HEK293 (cell line): ENCODE measurements at regions not wholly inside any gene's neighbourhood (a gene's known extent, or its start where the extent isn't known, plus 50 kb on each side); places are given as distances from the start of the nearest gene placed in this dataset.

Experiments
- CTCF ChIA-PET: fragments of 350-600 bp; formaldehyde crosslinking; extraction: SDS; loops from one replicate; lab custom pipeline; 2021; ENCODE audit warnings: antibody characterized with exemption; lab: Yijun Ruan, JAX
- POLR2A ChIA-PET: fragments of 300-600 bp; formaldehyde crosslinking; extraction: SDS; loops from one replicate; lab custom pipeline; 2020; ENCODE audit warnings: antibody characterized with exemption, inconsistent platforms; lab: Yijun Ruan, JAX
- H3K27ac ChIP-seq: fragments of 200-500 bp; sonication (Bioruptor generic); 2 replicates; pipeline ENCODE4 v1.5.1; 2014; ENCODE audit warnings: low read depth, low read length, control low read depth, inconsistent platforms; ENCODE audit errors: extremely low read depth
- H3K36me3 ChIP-seq, 2 experiments: fragments of 200-500 bp in 1 of 2; sonication (Bioruptor generic) in 1 of 2; 1 replicate in 1 of 2; 2 replicates in 1 of 2; pipeline ENCODE4 v1.5.1; 2014 to 2017; ENCODE audit warnings: inconsistent platforms in 2 of 2, low read length in 2 of 2; ENCODE audit not compliant: control insufficient read depth in 2 of 2, insufficient read depth in 1 of 2
- H3K4me1 ChIP-seq: fragments of 200-500 bp; sonication (Bioruptor generic); 2 replicates; pipeline ENCODE4 v1.5.1; 2014; ENCODE audit warnings: mild to moderate bottlenecking, low read length, inconsistent platforms; ENCODE audit not compliant: control insufficient read depth, insufficient read depth
- H3K4me3 ChIP-seq: 2 replicates; pipeline ENCODE4 v1.5.1; 2011; ENCODE audit warnings: low read depth, mild to moderate bottlenecking, control low read depth, low read length, moderate library complexity
- H3K9me3 ChIP-seq: fragments of 200-500 bp; sonication (Bioruptor generic); 2 replicates; pipeline ENCODE4 v1.5.1; 2014; ENCODE audit warnings: low read depth, low read length, inconsistent platforms; ENCODE audit not compliant: control insufficient read depth, insufficient read depth
- GLI2 ChIP-seq: fragments of 450-650 bp; formaldehyde crosslinking; IDR thresholded peaks from 2 replicates; pipeline ENCODE4; 2017; ENCODE audit warnings: missing biosample characterization, missing genetic modification characterization, low read depth, borderline replicate concordance
- OVOL3 ChIP-seq: fragments of 450-650 bp; formaldehyde crosslinking; IDR thresholded peaks from 2 replicates; pipeline ENCODE4 v1.5.1; 2016; ENCODE audit warnings: missing biosample characterization, missing genetic modification characterization
- RBAK ChIP-seq: fragments of 450-650 bp; formaldehyde crosslinking; IDR thresholded peaks from 2 replicates; pipeline ENCODE4 v1.5.1; 2016; ENCODE audit warnings: missing biosample characterization, missing genetic modification characterization
- WT1 ChIP-seq: fragments of 450-650 bp; formaldehyde crosslinking; IDR thresholded peaks from 2 replicates; pipeline ENCODE4 v1.5.1; 2016; ENCODE audit warnings: missing biosample characterization, missing genetic modification characterization
- ZNF10 ChIP-seq: fragments of 450-650 bp; formaldehyde crosslinking; IDR thresholded peaks from 2 replicates; pipeline ENCODE4 v1.5.1; 2017; ENCODE audit warnings: missing biosample characterization, missing genetic modification characterization
- ZNF121 ChIP-seq: fragments of 450-650 bp; formaldehyde crosslinking; IDR thresholded peaks from 2 replicates; pipeline ENCODE4 v1.5.1; 2016; ENCODE audit warnings: missing biosample characterization, missing genetic modification characterization
- ZNF2 ChIP-seq: fragments of 450-650 bp; formaldehyde crosslinking; IDR thresholded peaks from 2 replicates; pipeline ENCODE4 v1.5.1; 2016; ENCODE audit warnings: missing biosample characterization, missing genetic modification characterization
- ZNF292 ChIP-seq: fragments of 450-650 bp; formaldehyde crosslinking; IDR thresholded peaks from 2 replicates; pipeline ENCODE4 v1.5.1; 2016; ENCODE audit warnings: low read depth, missing biosample characterization, missing genetic modification characterization, borderline replicate concordance
- ZNF626 ChIP-seq: fragments of 450-650 bp; sonication (Bioruptor Pico); formaldehyde crosslinking; IDR thresholded peaks from 2 replicates; pipeline ENCODE4 v1.5.1; 2018; ENCODE audit warnings: missing biosample characterization, missing genetic modification characterization, inconsistent platforms
- ZNF664 ChIP-seq: fragments of 450-650 bp; formaldehyde crosslinking; IDR thresholded peaks from 2 replicates; pipeline ENCODE4 v1.5.1; 2016; ENCODE audit warnings: missing biosample characterization, missing genetic modification characterization
- ZNF777 ChIP-seq: fragments of 450-650 bp; formaldehyde crosslinking; IDR thresholded peaks from 2 replicates; pipeline ENCODE4 v1.5.1; 2017; ENCODE audit warnings: missing biosample characterization, missing genetic modification characterization, borderline replicate concordance
- TF ChIP-seq, protein P1 (sequence below): fragments of 450-650 bp; formaldehyde crosslinking; IDR thresholded peaks from 2 replicates; pipeline ENCODE4 v1.5.1; 2016; ENCODE audit warnings: missing biosample characterization, missing genetic modification characterization
- TF ChIP-seq, protein P2 (sequence below): fragments of 450-650 bp; formaldehyde crosslinking; IDR thresholded peaks from 2 replicates; pipeline ENCODE4 v1.5.1; 2016; ENCODE audit warnings: missing biosample characterization, missing genetic modification characterization

DNA sequence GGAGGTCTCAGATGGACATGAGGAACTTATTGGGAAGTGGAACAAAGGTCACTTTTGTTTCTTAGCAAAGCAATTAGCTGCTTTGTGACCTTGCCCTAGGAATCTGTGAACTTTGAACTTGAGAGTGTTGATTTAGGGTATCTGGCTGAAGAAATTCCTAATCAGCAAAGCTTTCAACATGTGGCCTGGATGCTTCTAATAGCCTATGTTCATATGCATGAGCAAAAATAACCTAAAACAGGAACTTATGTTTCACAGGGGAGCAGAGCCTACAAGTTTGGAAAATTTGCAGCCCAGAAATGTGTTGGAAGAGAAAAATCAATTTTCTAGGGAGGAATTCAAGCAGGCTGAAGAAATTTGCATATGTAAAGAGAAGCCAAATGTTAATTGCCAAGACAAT is 405.8 kb upstream of the SALL3 start:
- no peaks in the 10 kb centered on the region for H3K4me1 ChIP-seq
- TF ChIP-seq ZNF777, result no peak
- TF ChIP-seq ZNF292 (tag by site-specific recombination), result no peak
- no peak for TF ChIP-seq OVOL3 (tag by site-specific recombination)
- TF ChIP-seq WT1 (tag by site-specific recombination), result no peak
- TF ChIP-seq ZNF626 (tag by site-specific recombination), result no peak
- no peaks in the 10 kb centered on the region for H3K9me3 ChIP-seq
- no peak overlapping the region for H3K27ac ChIP-seq
- ChIA-PET CTCF (no interaction called here), POLR2A (no interaction called here)
- no peak overlapping the region for H3K4me3 ChIP-seq
- H3K36me3 ChIP-seq, result no peaks in the 10 kb centered on the region

DNA sequence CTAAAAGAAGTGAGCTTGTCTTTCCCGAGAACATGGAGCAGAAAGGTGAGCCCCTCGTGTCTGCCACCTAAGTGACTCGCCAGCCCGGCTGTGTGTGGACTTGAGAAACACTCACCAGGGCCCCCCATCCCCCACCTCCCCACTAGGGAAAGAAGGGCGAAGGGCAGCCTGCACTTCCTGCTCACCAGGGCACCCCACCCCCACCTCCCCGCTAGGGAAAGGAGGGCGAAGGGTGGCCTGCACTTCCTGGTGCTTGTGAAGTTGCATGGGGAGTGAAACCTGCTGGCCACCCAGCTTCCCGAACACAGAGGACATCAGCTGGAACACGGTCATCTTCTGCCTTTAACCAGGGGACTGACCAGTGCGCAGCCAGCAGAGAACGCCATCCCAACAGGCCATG is 402.7 kb upstream of the SALL3 start:
- no peak overlapping the region for H3K27ac ChIP-seq
- CTCF ChIA-PET, result interaction anchor here (0.6 kb wide), 1 partner anchor 1210 kb away, joined by 3 read pairs; no protein-coding TSS in a partner anchor
- H3K4me3 ChIP-seq, result no peak overlapping the region
- H3K36me3 ChIP-seq, result no peaks in the 10 kb centered on the region
- no peak for TF ChIP-seq ZNF2
- TF ChIP-seq RBAK, result no peak
- TF ChIP-seq ZNF10 (tag by site-specific recombination), result no peak
- TF ChIP-seq, protein P1, sequence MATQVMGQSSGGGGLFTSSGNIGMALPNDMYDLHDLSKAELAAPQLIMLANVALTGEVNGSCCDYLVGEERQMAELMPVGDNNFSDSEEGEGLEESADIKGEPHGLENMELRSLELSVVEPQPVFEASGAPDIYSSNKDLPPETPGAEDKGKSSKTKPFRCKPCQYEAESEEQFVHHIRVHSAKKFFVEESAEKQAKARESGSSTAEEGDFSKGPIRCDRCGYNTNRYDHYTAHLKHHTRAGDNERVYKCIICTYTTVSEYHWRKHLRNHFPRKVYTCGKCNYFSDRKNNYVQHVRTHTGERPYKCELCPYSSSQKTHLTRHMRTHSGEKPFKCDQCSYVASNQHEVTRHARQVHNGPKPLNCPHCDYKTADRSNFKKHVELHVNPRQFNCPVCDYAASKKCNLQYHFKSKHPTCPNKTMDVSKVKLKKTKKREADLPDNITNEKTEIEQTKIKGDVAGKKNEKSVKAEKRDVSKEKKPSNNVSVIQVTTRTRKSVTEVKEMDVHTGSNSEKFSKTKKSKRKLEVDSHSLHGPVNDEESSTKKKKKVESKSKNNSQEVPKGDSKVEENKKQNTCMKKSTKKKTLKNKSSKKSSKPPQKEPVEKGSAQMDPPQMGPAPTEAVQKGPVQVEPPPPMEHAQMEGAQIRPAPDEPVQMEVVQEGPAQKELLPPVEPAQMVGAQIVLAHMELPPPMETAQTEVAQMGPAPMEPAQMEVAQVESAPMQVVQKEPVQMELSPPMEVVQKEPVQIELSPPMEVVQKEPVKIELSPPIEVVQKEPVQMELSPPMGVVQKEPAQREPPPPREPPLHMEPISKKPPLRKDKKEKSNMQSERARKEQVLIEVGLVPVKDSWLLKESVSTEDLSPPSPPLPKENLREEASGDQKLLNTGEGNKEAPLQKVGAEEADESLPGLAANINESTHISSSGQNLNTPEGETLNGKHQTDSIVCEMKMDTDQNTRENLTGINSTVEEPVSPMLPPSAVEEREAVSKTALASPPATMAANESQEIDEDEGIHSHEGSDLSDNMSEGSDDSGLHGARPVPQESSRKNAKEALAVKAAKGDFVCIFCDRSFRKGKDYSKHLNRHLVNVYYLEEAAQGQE, result no peak
- TF ChIP-seq, protein P2, sequence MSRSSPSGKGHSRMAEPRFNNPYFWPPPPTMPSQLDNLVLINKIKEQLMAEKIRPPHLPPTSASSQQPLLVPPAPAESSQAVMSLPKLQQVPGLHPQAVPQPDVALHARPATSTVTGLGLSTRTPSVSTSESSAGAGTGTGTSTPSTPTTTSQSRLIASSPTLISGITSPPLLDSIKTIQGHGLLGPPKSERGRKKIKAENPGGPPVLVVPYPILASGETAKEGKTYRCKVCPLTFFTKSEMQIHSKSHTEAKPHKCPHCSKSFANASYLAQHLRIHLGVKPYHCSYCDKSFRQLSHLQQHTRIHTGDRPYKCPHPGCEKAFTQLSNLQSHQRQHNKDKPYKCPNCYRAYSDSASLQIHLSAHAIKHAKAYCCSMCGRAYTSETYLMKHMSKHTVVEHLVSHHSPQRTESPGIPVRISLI (tag by site-specific recombination), result no peak
- no peaks in the 10 kb centered on the region for H3K9me3 ChIP-seq
- POLR2A ChIA-PET, result no interaction called here
- no peaks in the 10 kb centered on the region for H3K4me1 ChIP-seq

DNA sequence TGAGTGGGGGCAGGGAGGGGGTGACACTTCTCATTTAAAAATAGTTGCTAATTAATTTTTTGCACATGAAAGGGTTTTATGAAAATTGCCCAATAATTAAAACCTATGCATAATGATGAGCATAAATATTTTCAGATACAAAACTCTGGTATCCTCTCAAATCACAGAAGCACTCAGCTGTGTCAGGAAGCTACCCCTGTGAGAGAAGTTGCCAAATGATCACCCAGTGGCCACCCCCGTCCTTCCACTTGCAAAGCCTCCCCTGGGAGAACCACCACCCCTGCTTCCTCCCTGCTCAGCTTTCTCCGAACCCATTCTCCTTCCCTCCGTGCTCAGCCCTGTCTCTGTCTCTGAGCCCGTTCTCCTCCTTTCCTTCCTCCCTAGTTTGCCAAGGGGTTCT is 400.2 kb upstream of the SALL3 start:
- Histone ChIP-seq H3K9me3 (no peaks in the 10 kb centered on the region), H3K27ac (no peak overlapping the region), H3K4me3 (no peak overlapping the region), H3K36me3 (no peaks in the 10 kb centered on the region), H3K4me1 (no peaks in the 10 kb centered on the region)
- CTCF ChIA-PET, result no interaction called here
- POLR2A ChIA-PET, result no interaction called here
- no peak for TF ChIP-seq ZNF664 (tag by site-specific recombination)
- no peak for TF ChIP-seq ZNF121 (tag by site-specific recombination)
- TF ChIP-seq GLI2 (tag by site-specific recombination), result no peak

DNA sequence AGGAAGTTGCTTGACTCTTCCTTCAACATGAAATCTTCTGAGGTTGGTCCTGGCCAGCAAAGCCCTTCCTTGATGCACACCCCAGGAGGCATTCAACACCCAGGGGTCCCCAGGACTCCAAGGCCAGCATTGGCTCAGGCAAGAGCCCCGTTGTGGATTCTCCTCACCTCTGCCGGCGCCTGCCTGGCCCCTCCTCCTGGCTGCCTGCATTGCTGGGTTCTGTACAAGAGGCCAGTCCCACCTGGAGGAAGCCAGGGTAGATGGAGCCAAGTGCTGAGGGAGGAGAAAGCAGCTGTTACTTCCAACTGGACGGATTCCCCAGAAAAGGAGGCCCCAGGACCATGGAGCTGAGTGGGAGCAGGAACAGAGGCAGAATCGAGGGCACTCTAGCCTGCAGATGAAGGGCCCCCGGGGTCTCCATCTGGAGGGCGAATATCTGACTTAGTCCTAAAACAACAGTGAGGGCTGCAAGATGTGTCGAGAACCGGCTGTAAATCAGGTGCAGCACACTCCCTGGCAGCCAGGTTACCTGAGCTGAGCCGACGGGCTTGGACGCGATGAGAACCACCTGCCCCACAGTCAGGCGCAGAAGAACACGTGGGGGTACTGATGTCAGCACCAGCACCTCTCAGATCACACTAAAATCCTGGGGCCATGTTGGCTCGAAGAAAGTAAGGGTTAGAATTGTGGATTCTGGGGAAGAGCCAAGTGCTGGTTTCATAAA is 399.6 kb upstream of the SALL3 start:
- Histone ChIP-seq H3K4me1 (no peaks in the 10 kb centered on the region), H3K9me3 (no peaks in the 10 kb centered on the region), H3K36me3 (no peaks in the 10 kb centered on the region), H3K27ac (no peak overlapping the region), H3K4me3 (no peak overlapping the region)
- TF ChIP-seq, protein P2 (tag by site-specific recombination), result no peak
- ChIA-PET POLR2A (no interaction called here), CTCF (no interaction called here)
